ENCODE measurements at regions not wholly inside any gene's neighbourhood (a gene's known extent, or its start where the extent isn't known, plus 50 kb on each side); places are given as distances from the start of the nearest gene placed in this dataset.
"Not testable (repeated sequence)": the region's sequence is repeated elsewhere in the genome, so short reads cannot be mapped to it uniquely, and the experiment has no call there.

DNA sequence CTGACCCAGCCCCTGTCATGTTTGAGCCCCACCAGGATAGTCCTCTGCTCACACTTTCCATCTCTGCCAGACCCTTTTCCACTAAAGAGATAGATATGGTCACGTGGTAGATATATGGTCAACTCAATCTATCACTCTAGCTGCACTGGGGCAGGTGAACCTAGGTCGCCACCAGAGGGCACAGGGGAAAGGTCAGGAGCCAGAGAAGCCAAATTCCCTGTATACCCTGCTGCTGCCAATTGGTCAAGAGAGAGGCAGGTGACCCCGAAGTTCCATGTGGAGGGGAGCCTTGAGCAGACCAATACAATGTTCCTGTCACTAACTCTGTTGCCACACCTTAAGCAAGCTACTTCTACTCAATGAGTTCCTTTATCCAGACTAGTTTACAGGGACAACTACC lies 101.1 kb upstream of the GALNT18 start:
- no peak overlapping the region for H3K4me3 ChIP-seq
- H3K4me1 ChIP-seq (ENCODE audit: control insufficient read depth in 1 of 2, low read depth in 2 of 2), result no peaks in the 10 kb centered on the region
- no peaks in the 10 kb centered on the region for H3K9me3 ChIP-seq
- no peaks in the 10 kb centered on the region for H3K36me3 ChIP-seq
- ATAC-seq (ENCODE audit: insufficient number of reproducible peaks, low FRiP score, low read depth) (no peak), DNase-seq (ENCODE audit: low spot score) (no peak)
- no peaks in the 10 kb centered on the region for H3K27me3 ChIP-seq (replicated peaks; ENCODE audit: insufficient read depth)
- TF ChIP-seq, protein P1, sequence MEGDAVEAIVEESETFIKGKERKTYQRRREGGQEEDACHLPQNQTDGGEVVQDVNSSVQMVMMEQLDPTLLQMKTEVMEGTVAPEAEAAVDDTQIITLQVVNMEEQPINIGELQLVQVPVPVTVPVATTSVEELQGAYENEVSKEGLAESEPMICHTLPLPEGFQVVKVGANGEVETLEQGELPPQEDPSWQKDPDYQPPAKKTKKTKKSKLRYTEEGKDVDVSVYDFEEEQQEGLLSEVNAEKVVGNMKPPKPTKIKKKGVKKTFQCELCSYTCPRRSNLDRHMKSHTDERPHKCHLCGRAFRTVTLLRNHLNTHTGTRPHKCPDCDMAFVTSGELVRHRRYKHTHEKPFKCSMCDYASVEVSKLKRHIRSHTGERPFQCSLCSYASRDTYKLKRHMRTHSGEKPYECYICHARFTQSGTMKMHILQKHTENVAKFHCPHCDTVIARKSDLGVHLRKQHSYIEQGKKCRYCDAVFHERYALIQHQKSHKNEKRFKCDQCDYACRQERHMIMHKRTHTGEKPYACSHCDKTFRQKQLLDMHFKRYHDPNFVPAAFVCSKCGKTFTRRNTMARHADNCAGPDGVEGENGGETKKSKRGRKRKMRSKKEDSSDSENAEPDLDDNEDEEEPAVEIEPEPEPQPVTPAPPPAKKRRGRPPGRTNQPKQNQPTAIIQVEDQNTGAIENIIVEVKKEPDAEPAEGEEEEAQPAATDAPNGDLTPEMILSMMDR (IDR thresholded peaks at IDR 0.05), result no peak
- no peak overlapping the region for H3K27ac ChIP-seq

DNA sequence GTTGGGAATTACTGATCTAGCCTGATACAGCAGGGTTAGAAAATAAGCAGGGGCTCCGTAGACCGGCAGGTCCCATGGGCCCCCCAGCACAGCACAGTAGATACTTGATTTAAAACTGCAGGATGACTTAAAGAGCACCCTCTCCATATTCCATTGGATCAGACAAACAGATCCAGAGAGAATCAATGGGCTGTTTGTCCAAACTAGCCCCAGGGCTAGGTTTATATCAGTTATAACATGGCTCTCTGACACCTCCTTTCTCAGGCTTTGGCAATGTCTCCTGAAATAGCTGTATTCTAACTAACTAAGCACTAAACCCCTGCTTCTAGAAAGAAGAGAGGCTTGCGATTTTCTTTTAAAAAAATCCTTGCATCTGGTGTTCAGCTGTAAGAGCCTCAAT lies 100.4 kb upstream of the GALNT18 start:
- H3K27ac ChIP-seq, result no peak overlapping the region
- no peaks in the 10 kb centered on the region for H3K36me3 ChIP-seq
- no peaks in the 10 kb centered on the region for H3K27me3 ChIP-seq (replicated peaks; ENCODE audit: insufficient read depth)
- DNase-seq (ENCODE audit: low spot score), result no peak
- H3K4me3 ChIP-seq, result no peak overlapping the region
- ATAC-seq (ENCODE audit: insufficient number of reproducible peaks, low FRiP score, low read depth), result no peak
- TF ChIP-seq, protein P1 (IDR thresholded peaks at IDR 0.05), result no peak
- H3K9me3 ChIP-seq, result no peaks in the 10 kb centered on the region
- H3K4me1 ChIP-seq (ENCODE audit: control insufficient read depth in 1 of 2, low read depth in 2 of 2), result no peaks in the 10 kb centered on the region

GRCh38 chr11:11718511-11718910 lies 96.7 kb upstream of the GALNT18 start:
- Histone ChIP-seq H3K4me3 (no peak overlapping the region), H3K27me3 (replicated peaks; ENCODE audit: insufficient read depth) (no peaks in the 10 kb centered on the region), H3K27ac (no peak overlapping the region), H3K36me3 (no peaks in the 10 kb centered on the region), H3K9me3 (peaks cover 17% of the 10 kb centered on the region), H3K4me1 (ENCODE audit: control insufficient read depth in 1 of 2, low read depth in 2 of 2) (no peaks in the 10 kb centered on the region)
- DNase-seq (ENCODE audit: low spot score) (no peak), ATAC-seq (ENCODE audit: insufficient number of reproducible peaks, low FRiP score, low read depth) (no peak)
- TF ChIP-seq, protein P1 (IDR thresholded peaks at IDR 0.05), result no peak

DNA sequence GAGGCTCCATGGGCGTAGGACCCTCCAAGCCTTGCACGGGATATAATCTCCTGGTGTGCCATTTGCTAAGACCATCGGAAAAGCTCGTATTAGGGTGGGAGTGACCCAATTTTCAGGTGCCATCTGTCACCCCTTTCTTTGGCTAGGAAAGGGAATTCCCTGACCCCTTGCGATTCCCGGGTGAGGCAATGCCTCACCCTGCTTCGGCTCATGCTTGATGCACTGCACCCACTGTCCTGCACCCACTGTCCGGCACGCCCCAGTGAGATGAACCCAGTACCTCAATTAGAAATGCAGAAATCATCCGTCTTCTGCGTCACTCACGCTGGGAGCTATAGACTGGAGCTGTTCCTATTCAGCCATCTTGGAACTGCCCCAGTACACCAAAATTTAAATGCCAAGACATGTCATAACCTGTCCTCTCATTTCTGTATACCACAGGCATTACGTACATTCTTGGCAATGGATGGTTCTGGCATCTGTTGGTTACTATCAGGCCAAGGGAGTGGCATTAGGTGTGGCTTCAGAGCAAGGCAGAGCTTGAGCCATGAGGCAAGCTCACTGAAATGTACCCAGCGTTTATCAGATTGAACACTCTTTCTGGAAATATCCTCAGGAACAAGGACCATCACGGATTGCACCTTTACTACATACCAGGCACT lies 95.4 kb upstream of the GALNT18 start:
- Histone ChIP-seq H3K27ac (no peak overlapping the region), H3K36me3 (no peaks in the 10 kb centered on the region), H3K27me3 (replicated peaks; ENCODE audit: insufficient read depth) (no peaks in the 10 kb centered on the region), H3K4me3 (no peak overlapping the region), H3K9me3 (peaks cover 17% of the 10 kb centered on the region), H3K4me1 (ENCODE audit: control insufficient read depth in 1 of 2, low read depth in 2 of 2) (no peaks in the 10 kb centered on the region)
- TF ChIP-seq, protein P1 (IDR thresholded peaks at IDR 0.05), result no peak
- no peak for ATAC-seq (ENCODE audit: insufficient number of reproducible peaks, low FRiP score, low read depth)
- no peak for DNase-seq (ENCODE audit: low spot score)

GRCh38 chr11:11715075-11715474 lies 93.3 kb upstream of the GALNT18 start:
- peaks cover 17% of the 10 kb centered on the region for H3K9me3 ChIP-seq
- not testable (repeated sequence) for DNase-seq (ENCODE audit: low spot score); H3K4me3 ChIP-seq; H3K36me3 ChIP-seq; H3K27ac ChIP-seq; ATAC-seq (ENCODE audit: insufficient number of reproducible peaks, low FRiP score, low read depth); H3K4me1 ChIP-seq (ENCODE audit: control insufficient read depth in 1 of 2, low read depth in 2 of 2); H3K27me3 ChIP-seq (replicated peaks; ENCODE audit: insufficient read depth)

DNA sequence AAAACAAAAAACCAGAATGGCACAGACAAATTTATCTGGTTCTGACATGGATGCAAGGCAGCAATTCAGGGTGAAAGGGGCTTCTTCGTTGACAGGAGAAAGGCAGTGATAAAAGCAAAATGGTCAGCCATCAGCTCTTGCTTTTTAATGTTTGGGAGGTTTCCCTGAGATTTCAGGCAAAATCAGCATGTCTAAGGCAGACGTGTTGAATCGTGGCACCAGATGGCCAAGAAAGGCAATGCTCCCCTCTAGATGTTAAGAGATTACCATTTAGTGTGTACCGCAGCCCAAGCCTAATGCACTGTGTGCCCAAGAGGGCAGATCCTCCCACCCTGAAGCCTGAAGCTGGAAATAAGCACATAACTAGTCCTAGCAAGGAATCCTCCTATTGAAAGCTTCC lies 88.8 kb upstream of the GALNT18 start:
- DNase-seq (ENCODE audit: low spot score) (no peak), ATAC-seq (ENCODE audit: insufficient number of reproducible peaks, low FRiP score, low read depth) (no peak)
- TF ChIP-seq, protein P1 (IDR thresholded peaks at IDR 0.05), result no peak
- Histone ChIP-seq H3K27ac (no peak overlapping the region), H3K36me3 (no peaks in the 10 kb centered on the region), H3K9me3 (peaks cover 4% of the 10 kb centered on the region), H3K27me3 (replicated peaks; ENCODE audit: insufficient read depth) (no peaks in the 10 kb centered on the region), H3K4me1 (ENCODE audit: control insufficient read depth in 1 of 2, low read depth in 2 of 2) (no peaks in the 10 kb centered on the region), H3K4me3 (no peak overlapping the region)

Data from thoracic aorta (tissue), 2 donors.